ENCODE measurements at regions not wholly inside any gene's neighbourhood (a gene's known extent, or its start where the extent isn't known, plus 50 kb on each side); places are given as distances from the start of the nearest gene placed in this dataset.

DNA sequence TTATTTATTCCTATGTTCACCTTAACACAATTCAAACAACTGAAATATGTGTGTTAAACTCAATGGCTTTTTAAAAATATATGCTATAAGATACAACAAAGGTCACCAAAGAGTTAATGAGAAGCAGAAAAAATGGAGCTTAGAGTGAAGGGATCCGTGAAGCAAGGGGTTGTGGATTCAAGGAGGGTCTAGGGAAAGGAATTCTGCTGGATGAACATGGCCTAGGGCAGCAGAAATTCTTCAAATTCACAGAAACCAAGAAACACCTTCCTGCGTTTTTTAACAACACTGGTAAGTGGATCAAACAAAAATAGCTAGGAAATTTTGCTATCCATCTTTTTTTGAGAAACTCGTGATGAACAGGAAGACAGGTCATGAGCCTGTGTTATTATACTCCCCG, 59.3 kb upstream of the PLSCR5 start:
- TF ChIP-seq CHD2 (IDR thresholded peaks at IDR 0.05; ENCODE audit: low read length, partially characterized antibody) = no peak
- no peak for TF ChIP-seq EP300 (IDR thresholded peaks at IDR 0.05; ENCODE audit: borderline replicate concordance in 1 of 2, low read depth in 1 of 2, low read length in 1 of 2)
- TF ChIP-seq EZH2phosphoT487 (IDR thresholded peaks at IDR 0.05; ENCODE audit: borderline replicate concordance, low read depth) = no peak
- TF ChIP-seq SMC3 (IDR thresholded peaks at IDR 0.05; ENCODE audit: low read depth, low read length) = no peak
- no peak for TF ChIP-seq USF1 (IDR thresholded peaks at IDR 0.05; ENCODE audit: borderline replicate concordance, low read depth)
- no peak for TF ChIP-seq CTCF (IDR thresholded peaks at IDR 0.05)
- TF ChIP-seq MEF2A (IDR thresholded peaks at IDR 0.05; ENCODE audit: borderline replicate concordance, low read depth) = no peak
- TF ChIP-seq, protein P1, sequence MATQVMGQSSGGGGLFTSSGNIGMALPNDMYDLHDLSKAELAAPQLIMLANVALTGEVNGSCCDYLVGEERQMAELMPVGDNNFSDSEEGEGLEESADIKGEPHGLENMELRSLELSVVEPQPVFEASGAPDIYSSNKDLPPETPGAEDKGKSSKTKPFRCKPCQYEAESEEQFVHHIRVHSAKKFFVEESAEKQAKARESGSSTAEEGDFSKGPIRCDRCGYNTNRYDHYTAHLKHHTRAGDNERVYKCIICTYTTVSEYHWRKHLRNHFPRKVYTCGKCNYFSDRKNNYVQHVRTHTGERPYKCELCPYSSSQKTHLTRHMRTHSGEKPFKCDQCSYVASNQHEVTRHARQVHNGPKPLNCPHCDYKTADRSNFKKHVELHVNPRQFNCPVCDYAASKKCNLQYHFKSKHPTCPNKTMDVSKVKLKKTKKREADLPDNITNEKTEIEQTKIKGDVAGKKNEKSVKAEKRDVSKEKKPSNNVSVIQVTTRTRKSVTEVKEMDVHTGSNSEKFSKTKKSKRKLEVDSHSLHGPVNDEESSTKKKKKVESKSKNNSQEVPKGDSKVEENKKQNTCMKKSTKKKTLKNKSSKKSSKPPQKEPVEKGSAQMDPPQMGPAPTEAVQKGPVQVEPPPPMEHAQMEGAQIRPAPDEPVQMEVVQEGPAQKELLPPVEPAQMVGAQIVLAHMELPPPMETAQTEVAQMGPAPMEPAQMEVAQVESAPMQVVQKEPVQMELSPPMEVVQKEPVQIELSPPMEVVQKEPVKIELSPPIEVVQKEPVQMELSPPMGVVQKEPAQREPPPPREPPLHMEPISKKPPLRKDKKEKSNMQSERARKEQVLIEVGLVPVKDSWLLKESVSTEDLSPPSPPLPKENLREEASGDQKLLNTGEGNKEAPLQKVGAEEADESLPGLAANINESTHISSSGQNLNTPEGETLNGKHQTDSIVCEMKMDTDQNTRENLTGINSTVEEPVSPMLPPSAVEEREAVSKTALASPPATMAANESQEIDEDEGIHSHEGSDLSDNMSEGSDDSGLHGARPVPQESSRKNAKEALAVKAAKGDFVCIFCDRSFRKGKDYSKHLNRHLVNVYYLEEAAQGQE (IDR thresholded peaks at IDR 0.05; ENCODE audit: low read depth, low read length) = no peak
- TF ChIP-seq RFX5 (IDR thresholded peaks at IDR 0.05; ENCODE audit: low read length) = no peak
- TF ChIP-seq MXI1 (IDR thresholded peaks at IDR 0.05; ENCODE audit: low read depth, low read length) = no peak
- no peak for TF ChIP-seq TEAD4 (IDR thresholded peaks at IDR 0.05; ENCODE audit: borderline replicate concordance, insufficient read depth)

Data from SK-N-SH (cell line).